Kidney (tissue), 13 donors: ENCODE measurements at regions not wholly inside any gene's neighbourhood (a gene's known extent, or its start where the extent isn't known, plus 50 kb on each side); places are given as distances from the start of the nearest gene placed in this dataset.
A peak's percentile ranks its signal among the peaks of the same experiment; 100 is the strongest.

Experiments used
- DNase-seq, 5 donors: peaks; one replicate each; pipeline ENCODE4 v3.0.0-alpha.2; 2013 to 2020
- FAIRE-seq: peaks from 2 replicates; lab custom pipeline; 2012; peaks lifted over from hg19 to GRCh38; lab: Jason Lieb, UNC
- H3K27ac ChIP-seq, 2 donors: one replicate each; pipeline ENCODE4 v1.7.0; 2013; ENCODE audit warnings: low read depth in 2 of 2, low read length in 2 of 2, inconsistent platforms in 1 of 2
- H3K27me3 ChIP-seq: one replicate; pipeline ENCODE4 v1.7.1; 2013; ENCODE audit warnings: low read length, inconsistent platforms; ENCODE audit not compliant: control insufficient read depth, insufficient read depth
- H3K36me3 ChIP-seq, 3 donors: one replicate each; pipeline versions ENCODE4 v1.7.0 to v1.7.1; 2013; ENCODE audit warnings: low read length in 3 of 3, control low read depth in 1 of 3, inconsistent platforms in 1 of 3; ENCODE audit not compliant: insufficient read depth in 3 of 3, control insufficient read depth in 2 of 3
- H3K4me1 ChIP-seq, 3 donors: one replicate each; pipeline versions ENCODE4 v1.7.0 to v1.7.1; 2013; ENCODE audit warnings: low read length in 3 of 3, inconsistent platforms in 1 of 3, low read depth in 1 of 3; ENCODE audit not compliant: control insufficient read depth in 2 of 3, insufficient read depth in 2 of 3
- H3K4me3 ChIP-seq, 3 donors: one replicate each; pipeline versions ENCODE4 v1.7.0 to v1.8.1; 2013; ENCODE audit warnings: low read length in 3 of 3, control low read depth in 1 of 3, inconsistent platforms in 1 of 3
- H3K9ac ChIP-seq, 3 donors: one replicate each; pipeline versions ENCODE4 v1.7.0 to v1.7.1; 2013; ENCODE audit warnings: low read length in 3 of 3, control low read depth in 1 of 3, inconsistent platforms in 1 of 3
- H3K9me3 ChIP-seq, 3 donors: one replicate each; pipeline versions ENCODE4 v1.7.0 to v1.7.1; 2013; ENCODE audit warnings: low read length in 3 of 3, control low read depth in 1 of 3, inconsistent platforms in 1 of 3; ENCODE audit not compliant: control insufficient read depth in 2 of 3, insufficient read depth in 1 of 3
- CTCF ChIP-seq: IDR thresholded peaks from 3 replicates; pipeline ENCODE4 v1.5.1; 2012; ENCODE audit warnings: mild to moderate bottlenecking, moderate library complexity, borderline replicate concordance; ENCODE audit not compliant: insufficient read depth; ENCODE audit errors: extremely low read depth
- intact Hi-C: fragments of 100-400 bp; cut with DNase I; formaldehyde crosslinking; loops from one replicate; pipeline ENCODE4 v1.11.1; 2022
- donor health status: control.
- donor health status: control.
- donor health status: control.
- donor health status: control.
- donor health status: control.
- donor health status: DM: yes; HTN: yes; CAD: no.
- donor health status: Normal renal cell carcinoma (clear cell type).

GRCh38 chr2:9063023-9063606, 59.6 kb upstream of the MBOAT2 start:
- FAIRE-seq (no peak), DNase-seq (no peak)
- Histone ChIP-seq H3K27ac (no peak overlapping the region), H3K9ac (no peak overlapping the region), H3K9me3 (no peaks in the 10 kb centered on the region), H3K4me3 (no peak overlapping the region), H3K27me3 (no peaks in the 10 kb centered on the region), H3K4me1 (no peaks in the 10 kb centered on the region), H3K36me3 (no peaks in the 10 kb centered on the region)
- TF ChIP-seq CTCF, result no peak
- intact Hi-C loops, result no loop called here

GRCh38 chr2:9060819-9061218, 57.3 kb upstream of the MBOAT2 start:
- H3K27me3 ChIP-seq, result no peaks in the 10 kb centered on the region
- intact Hi-C loops, result no loop called here
- no peak overlapping the region for H3K4me3 ChIP-seq
- DNase-seq (no peak), FAIRE-seq (no peak)
- H3K9ac ChIP-seq, result no peak overlapping the region
- H3K4me1 ChIP-seq, result no peaks in the 10 kb centered on the region
- H3K27ac ChIP-seq, result no peak overlapping the region
- no peak for TF ChIP-seq CTCF
- no peaks in the 10 kb centered on the region for H3K36me3 ChIP-seq
- H3K9me3 ChIP-seq, result no peaks in the 10 kb centered on the region

- Histone ChIP-seq H3K36me3 (no peaks in the 10 kb centered on the region), H3K4me1 (no peaks in the 10 kb centered on the region), H3K9me3 (no peaks in the 10 kb centered on the region), H3K9ac (no peak overlapping the region), H3K4me3 (no peak overlapping the region), H3K27ac (no peak overlapping the region), H3K27me3 (no peaks in the 10 kb centered on the region)
- intact Hi-C loops, result no loop called here
- DNase-seq (peak in 2 of 5 donors; percentile 8 to 19), FAIRE-seq (no peak)
- no peak for TF ChIP-seq CTCF
Observed at GRCh38 chr2:9057939-9058761, 54.7 kb upstream of the MBOAT2 start.
